K562 (cell line): ENCODE measurements at regions not wholly inside any gene's neighbourhood (a gene's known extent, or its start where the extent isn't known, plus 50 kb on each side); places are given as distances from the start of the nearest gene placed in this dataset.

Experiments used
- ATAC-seq: fragments of 200-7000 bp; cut with Tn5 transposase; 3 replicates; pipeline ENCODE4 v1.9.1; 2020; ENCODE audit warnings: moderate library complexity
- BruUV-seq: library from RNA; stranded (reverse); fragments of 400-500 nt; replicated peaks from 2 replicates; lab custom pipeline; 2021; lab: Mats Ljungman, UMichigan
- CTCF ChIA-PET: fragments of 300-600 bp; formaldehyde crosslinking; extraction: SDS; loops from one replicate; lab custom pipeline; 2021; ENCODE audit warnings: low intra/inter-chr PET ratio; lab: Yijun Ruan, JAX
- POLR2A ChIA-PET: fragments of 300-600, 350-650 bp; sonication (Branson Sonifier 250); formaldehyde crosslinking; extraction: SDS; loops from one replicate; lab custom pipeline; 2021; ENCODE audit warnings: antibody characterized with exemption, inconsistent platforms; lab: Yijun Ruan, JAX
- DNase-seq, 4 experiments: peaks; one replicate each; pipeline versions ENCODE4 v3.0.0 to v3.0.0-alpha.2; 2011 to 2018; ENCODE audit warnings: low spot score in 3 of 4, mixed read lengths in 3 of 4; ENCODE audit errors: extremely low read depth in 1 of 4
- FAIRE-seq: peaks from 2 replicates; lab custom pipeline; 2011; peaks lifted over from hg19 to GRCh38; lab: Jason Lieb, UNC
- H2AFZ ChIP-seq: 2 replicates; pipeline ENCODE4 v1.6.0; 2011; ENCODE audit warnings: low read depth, low read length, control low read depth, inconsistent platforms
- H3K27ac ChIP-seq: fragments of 200-600 bp; 3 replicates; pipeline ENCODE4 v1.8.0; 2011; ENCODE audit warnings: low read depth, mild to moderate bottlenecking, control low read depth, inconsistent platforms, low read length, moderate library complexity, mixed read lengths; ENCODE audit errors: extremely low read depth
- H3K27me3 ChIP-seq, 2 experiments: fragments of 300-600 bp in 1 of 2; 2 replicates in 1 of 2; 3 replicates in 1 of 2; pipeline versions ENCODE4 v1.6.0 to v1.8.0; 2011; ENCODE audit warnings: inconsistent platforms in 2 of 2, low read length in 2 of 2, mild to moderate bottlenecking in 1 of 2, mixed read lengths in 1 of 2, moderate library complexity in 1 of 2; ENCODE audit not compliant: control insufficient read depth in 2 of 2, insufficient read depth in 2 of 2
- H3K36me3 ChIP-seq: fragments of 300-600 bp; 3 replicates; pipeline ENCODE4 v1.8.0; 2011; ENCODE audit warnings: mild to moderate bottlenecking, low read length, inconsistent platforms; ENCODE audit not compliant: control insufficient read depth, insufficient read depth
- H3K4me1 ChIP-seq, 2 experiments: fragments of 200-600 bp in 1 of 2; replicated peaks in 1 of 2; 2 replicates in 1 of 2; 3 replicates in 1 of 2; pipeline versions ENCODE4 v1.5.1 to v1.8.0; 2011; ENCODE audit warnings: inconsistent platforms in 2 of 2, low read length in 2 of 2, mild to moderate bottlenecking in 1 of 2, mixed read lengths in 1 of 2, moderate library complexity in 1 of 2; ENCODE audit not compliant: control insufficient read depth in 2 of 2, insufficient read depth in 2 of 2
- H3K4me2 ChIP-seq: 2 replicates; pipeline ENCODE4 v1.6.1; 2011; ENCODE audit warnings: low read length, control low read depth, inconsistent platforms, mixed read lengths; ENCODE audit not compliant: insufficient read depth
- H3K4me3 ChIP-seq: fragments of 200-600 bp; sonication (generic), shearing (Covaris generic); 2 replicates; pipeline ENCODE4 v1.5.1; 2016; ENCODE audit warnings: control low read depth, inconsistent platforms
- H3K79me2 ChIP-seq: fragments of 200-600 bp; 3 replicates; pipeline ENCODE4 v1.8.0; 2011; ENCODE audit warnings: low read length, inconsistent platforms; ENCODE audit not compliant: control insufficient read depth, insufficient read depth
- H3K9ac ChIP-seq, 2 experiments: 2 replicates each; pipeline versions ENCODE4 v1.6.0 to v1.6.1; 2011; ENCODE audit warnings: low read depth in 2 of 2, low read length in 2 of 2, control low read depth in 1 of 2, inconsistent platforms in 1 of 2, mild to moderate bottlenecking in 1 of 2, mixed read lengths in 1 of 2; ENCODE audit not compliant: insufficient read depth in 1 of 2
- H3K9me1 ChIP-seq: one replicate; pipeline ENCODE4 v1.6.0; 2011; ENCODE audit warnings: inconsistent platforms, mild to moderate bottlenecking, low read length, moderate library complexity; ENCODE audit not compliant: control insufficient read depth, insufficient read depth
- H3K9me3 ChIP-seq: replicated peaks from 2 replicates; pipeline ENCODE4 v1.5.1; 2011; ENCODE audit warnings: low read depth, low read length, inconsistent platforms; ENCODE audit not compliant: control insufficient read depth, insufficient read depth
- H4K20me1 ChIP-seq: replicated peaks from 2 replicates; pipeline ENCODE4 v1.6.1; 2011; ENCODE audit warnings: low read length, inconsistent platforms, mixed read lengths; ENCODE audit not compliant: control insufficient read depth, insufficient read depth
- BCL6 ChIP-seq: fragments of 250-450 bp; sonication (Bioruptor Pico); IDR thresholded peaks from 2 replicates; pipeline ENCODE4 v1.4.0; 2020
- CREB5 ChIP-seq: fragments of 250-450 bp; sonication (Bioruptor Pico); IDR thresholded peaks from 2 replicates; pipeline ENCODE4 v1.5.0; 2020; ENCODE audit warnings: mild to moderate bottlenecking
- PCBP2 ChIP-seq: fragments of 200-400 bp; formaldehyde crosslinking; IDR thresholded peaks from 2 replicates; pipeline ENCODE4 v1.6.1; 2018; ENCODE audit warnings: low read length, low read depth, mild to moderate bottlenecking, moderate library complexity; ENCODE audit not compliant: poor library complexity, severe bottlenecking
- PURB ChIP-seq: sonication (generic); formaldehyde crosslinking; IDR thresholded peaks from 2 replicates; pipeline ENCODE4 v1.9.0; 2021; ENCODE audit warnings: low read depth, mild to moderate bottlenecking, missing genetic modification reagents
- SPI1 ChIP-seq: IDR thresholded peaks from 2 replicates; pipeline ENCODE4 v1.6.1; 2011; ENCODE audit warnings: low read depth, low read length, control low read depth, borderline replicate concordance
- ZBTB33 ChIP-seq: sonication (generic); formaldehyde crosslinking; IDR thresholded peaks from 2 replicates; pipeline ENCODE4 v1.8.1; 2023; ENCODE audit warnings: mild to moderate bottlenecking, missing genetic modification reagents
- ZBTB43 ChIP-seq: sonication (generic); formaldehyde crosslinking; IDR thresholded peaks from 2 replicates; pipeline ENCODE4 v1.8.0; 2023; ENCODE audit warnings: mild to moderate bottlenecking, missing genetic modification reagents
- ZFX ChIP-seq: sonication (generic); formaldehyde crosslinking; IDR thresholded peaks from 2 replicates; pipeline ENCODE4 v1.8.0; 2022; ENCODE audit warnings: mild to moderate bottlenecking, missing genetic modification reagents, moderate library complexity
- ZNF197 ChIP-seq: fragments of 200-800 bp; sonication (Bioruptor generic); IDR thresholded peaks from 2 replicates; pipeline ENCODE4 v1.6.1; 2016; ENCODE audit warnings: low read depth, missing genetic modification characterization, missing compliant biosample characterization
- ZNF232 ChIP-seq: sonication (generic); formaldehyde crosslinking; IDR thresholded peaks from 2 replicates; pipeline ENCODE4 v1.8.0; 2022; ENCODE audit warnings: mild to moderate bottlenecking, missing genetic modification reagents
- ZNF3 ChIP-seq: fragments of 250-450 bp; sonication (Bioruptor Pico); IDR thresholded peaks from 2 replicates; pipeline ENCODE4 v1.5.0; 2021; ENCODE audit warnings: mild to moderate bottlenecking, moderate library complexity
- WGBS: fragments of 100-300 bp; shearing (Covaris generic); methylation state at CpG from one replicate; pipeline ENCODE4 v1.1.6; 2016; ENCODE audit warnings: low coverage, mixed read lengths; ENCODE audit not compliant: insufficient coverage; ENCODE audit errors: missing lambda C conversion rate; 5-methylcytosine and 5-hydroxymethylcytosine counted together
- in situ Hi-C: fragments of 300-500 bp; cut with MboI; formaldehyde crosslinking; loops from 4 replicates; pipeline ENCODE4 v1.15.0; 2018; ENCODE audit warnings: inconsistent platforms, mixed read lengths
- intact Hi-C: fragments of 100-400 bp; cut with micrococcal nuclease; formaldehyde crosslinking; loops from 2 replicates; pipeline ENCODE4 v1.14.2; 2022

- ATAC-seq (no peak), DNase-seq (no peak), FAIRE-seq (no peak)
- no peaks in the 10 kb centered on the region for H3K9me3 ChIP-seq
- no TSS peak for BruUV-seq
- intact Hi-C loops (no loop called here), in situ Hi-C loops (no loop called here)
- no peaks in the 10 kb centered on the region for H3K79me2 ChIP-seq
- no peak overlapping the region for H2AFZ ChIP-seq
- no peaks in the 10 kb centered on the region for H3K4me1 ChIP-seq
- no peak overlapping the region for H3K4me2 ChIP-seq
- no peaks in the 10 kb centered on the region for H4K20me1 ChIP-seq
- ChIA-PET CTCF (no interaction called here), POLR2A (no interaction called here)
- TF ChIP-seq ZNF232 (no peak), ZBTB43 (no peak), PCBP2 (no peak), ZFX (CRISPR knock-in tag) (no peak), SPI1 (no peak), ZBTB33 (CRISPR knock-in tag) (no peak), BCL6 (no peak), CREB5 (CRISPR knock-in tag) (no peak), PURB (CRISPR knock-in tag) (no peak), ZNF197 (CRISPR knock-in tag) (no peak), ZNF3 (CRISPR knock-in tag) (no peak)
- no peak overlapping the region for H3K27ac ChIP-seq
- H3K27me3 ChIP-seq: no peaks in the 10 kb centered on the region
- H3K4me3 ChIP-seq: no peak overlapping the region
- 0% methylated on average over 1 of the region's 1 CpG for WGBS
- H3K36me3 ChIP-seq: no peaks in the 10 kb centered on the region
- no peaks in the 10 kb centered on the region for H3K9me1 ChIP-seq
- H3K9ac ChIP-seq: no peak overlapping the region
Measured at GRCh38 chr5:104815212-104815611, 1252.6 kb upstream of the NUDT12 start.
